Bronchial epithelial cell (primary cell): ENCODE measurements at regions not wholly inside any gene's neighbourhood (a gene's known extent, or its start where the extent isn't known, plus 50 kb on each side); places are given as distances from the start of the nearest gene placed in this dataset.

Source experiments
- DNase-seq: peaks from one replicate; pipeline ENCODE4 v3.0.0-alpha.2; 2010; ENCODE audit warnings: low read depth
- FAIRE-seq: peaks from 2 replicates; lab custom pipeline; 2011; peaks lifted over from hg19 to GRCh38; lab: Jason Lieb, UNC
- H3K27me3 ChIP-seq: 2 replicates; pipeline ENCODE4 v1.5.1; 2011; ENCODE audit warnings: low read length; ENCODE audit not compliant: control insufficient read depth, insufficient read depth
- H3K36me3 ChIP-seq: 2 replicates; pipeline ENCODE4 v1.5.1; 2011; ENCODE audit warnings: low read length; ENCODE audit not compliant: control insufficient read depth, insufficient read depth
- H3K4me3 ChIP-seq: 2 replicates; pipeline ENCODE4 v1.5.1; 2011; ENCODE audit warnings: mild to moderate bottlenecking, low read depth, low read length, control low read depth
- TF ChIP-seq, protein P1 (sequence below): IDR thresholded peaks from 2 replicates; pipeline ENCODE4 v1.5.1; 2011; ENCODE audit warnings: mild to moderate bottlenecking, moderate library complexity, low read length, control low read depth, inconsistent platforms; ENCODE audit not compliant: insufficient read depth, severe bottlenecking

DNA sequence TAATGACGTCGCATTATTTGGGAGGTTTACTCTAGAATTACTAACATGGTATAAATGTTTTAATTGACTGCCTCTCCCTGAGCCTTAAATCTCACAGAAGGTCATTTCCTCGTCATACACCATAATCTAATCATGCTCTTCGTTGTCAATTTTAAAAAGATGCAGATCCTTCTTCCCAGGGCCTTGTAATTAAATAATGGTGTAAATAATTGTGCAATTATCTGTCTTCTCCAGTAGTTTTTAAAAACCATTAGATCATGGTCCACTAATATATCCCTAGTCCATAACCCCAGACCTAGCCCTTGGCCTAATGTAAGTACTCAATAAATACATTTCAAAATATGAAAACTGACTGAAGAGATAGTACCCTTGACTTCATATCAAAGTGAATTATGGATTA, 181.5 kb upstream of the GNAI1 start:
- TF ChIP-seq, protein P1, sequence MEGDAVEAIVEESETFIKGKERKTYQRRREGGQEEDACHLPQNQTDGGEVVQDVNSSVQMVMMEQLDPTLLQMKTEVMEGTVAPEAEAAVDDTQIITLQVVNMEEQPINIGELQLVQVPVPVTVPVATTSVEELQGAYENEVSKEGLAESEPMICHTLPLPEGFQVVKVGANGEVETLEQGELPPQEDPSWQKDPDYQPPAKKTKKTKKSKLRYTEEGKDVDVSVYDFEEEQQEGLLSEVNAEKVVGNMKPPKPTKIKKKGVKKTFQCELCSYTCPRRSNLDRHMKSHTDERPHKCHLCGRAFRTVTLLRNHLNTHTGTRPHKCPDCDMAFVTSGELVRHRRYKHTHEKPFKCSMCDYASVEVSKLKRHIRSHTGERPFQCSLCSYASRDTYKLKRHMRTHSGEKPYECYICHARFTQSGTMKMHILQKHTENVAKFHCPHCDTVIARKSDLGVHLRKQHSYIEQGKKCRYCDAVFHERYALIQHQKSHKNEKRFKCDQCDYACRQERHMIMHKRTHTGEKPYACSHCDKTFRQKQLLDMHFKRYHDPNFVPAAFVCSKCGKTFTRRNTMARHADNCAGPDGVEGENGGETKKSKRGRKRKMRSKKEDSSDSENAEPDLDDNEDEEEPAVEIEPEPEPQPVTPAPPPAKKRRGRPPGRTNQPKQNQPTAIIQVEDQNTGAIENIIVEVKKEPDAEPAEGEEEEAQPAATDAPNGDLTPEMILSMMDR = no peak
- no peaks in the 10 kb centered on the region for H3K27me3 ChIP-seq
- H3K36me3 ChIP-seq = no peaks in the 10 kb centered on the region
- DNase-seq (no peak), FAIRE-seq (no peak)
- H3K4me3 ChIP-seq = no peak overlapping the region

DNA sequence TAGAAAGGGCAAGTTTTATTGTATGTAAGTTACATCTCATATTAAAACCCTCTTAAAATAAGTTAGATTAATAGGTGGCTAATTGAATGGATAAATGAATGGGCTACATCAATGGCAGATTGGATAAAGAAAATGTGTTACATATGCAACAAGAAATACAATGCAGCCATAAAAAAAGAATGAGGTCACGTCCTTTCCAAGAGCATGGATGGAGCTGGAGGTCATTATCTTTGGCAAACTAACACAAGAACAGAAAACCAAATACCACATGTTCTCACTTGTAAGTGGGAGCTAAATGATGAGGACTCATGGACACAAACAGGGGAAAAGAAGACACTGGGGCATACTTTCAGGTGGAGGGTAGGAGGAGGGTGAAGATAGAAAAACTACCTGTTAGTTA, 182.2 kb upstream of the GNAI1 start:
- TF ChIP-seq, protein P1 = no peak
- no peaks in the 10 kb centered on the region for H3K36me3 ChIP-seq
- FAIRE-seq (no peak), DNase-seq (no peak)
- no peak overlapping the region for H3K4me3 ChIP-seq
- H3K27me3 ChIP-seq = no peaks in the 10 kb centered on the region

DNA sequence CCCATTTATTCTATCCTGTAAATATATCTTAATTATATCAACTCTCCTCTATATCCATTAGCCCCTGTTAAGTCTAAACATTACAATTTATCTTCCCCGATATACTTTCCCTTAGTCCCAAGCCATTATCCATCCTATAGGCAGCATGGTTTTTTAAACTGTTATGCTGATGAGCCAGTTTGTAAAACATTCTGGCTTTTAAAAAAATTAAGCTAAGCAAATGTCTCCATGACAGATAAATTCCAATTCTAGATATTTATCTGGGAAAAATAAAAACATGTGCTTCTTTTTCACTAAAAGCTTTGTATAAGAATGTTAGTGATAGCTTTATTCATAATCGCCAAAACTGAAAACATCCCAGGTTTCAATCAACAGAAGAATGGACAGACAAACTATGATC, 183.2 kb upstream of the GNAI1 start:
- DNase-seq (no peak), FAIRE-seq (no peak)

DNA sequence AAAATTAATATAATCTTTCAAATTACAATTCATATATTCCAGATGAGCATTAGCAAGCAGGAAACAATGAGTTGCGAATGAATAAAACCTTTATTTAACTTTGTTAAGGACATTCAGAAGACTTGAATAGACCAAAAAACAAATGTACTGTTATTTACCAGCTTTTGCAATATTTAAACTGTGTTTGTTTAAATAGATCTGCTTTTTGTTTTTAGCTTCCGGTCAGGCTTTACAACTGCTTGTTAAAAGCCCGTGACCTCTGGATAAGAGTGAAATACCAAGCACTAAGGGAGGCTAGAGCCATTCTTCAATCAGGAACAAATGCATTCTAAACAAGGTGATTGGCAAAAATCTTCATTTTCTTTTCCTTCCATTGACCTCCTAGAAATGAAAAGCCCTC, 184.9 kb upstream of the GNAI1 start:
- Histone ChIP-seq H3K36me3 (no peaks in the 10 kb centered on the region), H3K4me3 (no peak overlapping the region), H3K27me3 (no peaks in the 10 kb centered on the region)
- TF ChIP-seq, protein P1 = no peak
- no peak for FAIRE-seq
- DNase-seq = no peak

More for the DNA sequence above, 183.2 kb upstream of the GNAI1 start:
- Histone ChIP-seq H3K36me3 (no peaks in the 10 kb centered on the region), H3K4me3 (no peak overlapping the region), H3K27me3 (no peaks in the 10 kb centered on the region)
- TF ChIP-seq, protein P1 = no peak

DNA sequence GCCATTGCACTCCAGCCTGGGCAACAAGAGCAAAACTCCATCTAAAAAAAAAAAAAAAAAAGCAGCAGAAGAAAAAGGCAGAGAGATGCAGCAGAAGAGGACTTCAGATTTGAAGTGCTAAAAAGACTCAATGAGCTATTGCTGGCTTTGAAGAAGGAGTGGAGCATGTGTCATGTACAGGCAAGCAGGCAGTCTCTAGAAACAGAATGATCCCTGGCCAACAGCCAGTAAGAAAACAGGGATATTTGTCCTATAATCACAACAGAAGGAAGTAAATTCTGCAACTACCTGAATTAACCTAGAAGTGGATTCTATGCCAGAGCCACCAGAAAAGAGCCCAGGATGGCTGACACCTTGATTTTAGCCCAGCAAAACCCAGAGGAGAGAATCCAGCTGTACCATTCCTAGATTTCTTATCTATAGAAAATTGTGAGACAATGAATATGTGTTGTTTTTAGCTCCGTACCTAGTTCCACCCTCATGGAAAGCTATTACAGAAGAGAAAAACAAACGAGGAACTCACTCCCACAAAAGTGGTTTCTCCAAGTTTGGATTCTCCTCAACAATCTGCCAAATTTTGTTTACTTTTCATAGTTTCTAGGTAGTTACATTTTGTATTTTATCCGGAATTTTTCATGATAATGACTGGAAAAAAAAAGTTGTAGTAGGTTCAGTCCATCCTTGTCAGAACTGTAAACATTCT, 198.2 kb upstream of the GNAI1 start:
- DNase-seq (peak; percentile 62), FAIRE-seq (no peak)
- H3K27me3 ChIP-seq = no peaks in the 10 kb centered on the region
- no peak overlapping the region for H3K4me3 ChIP-seq
- H3K36me3 ChIP-seq = no peaks in the 10 kb centered on the region
- TF ChIP-seq, protein P1 = no peak

DNA sequence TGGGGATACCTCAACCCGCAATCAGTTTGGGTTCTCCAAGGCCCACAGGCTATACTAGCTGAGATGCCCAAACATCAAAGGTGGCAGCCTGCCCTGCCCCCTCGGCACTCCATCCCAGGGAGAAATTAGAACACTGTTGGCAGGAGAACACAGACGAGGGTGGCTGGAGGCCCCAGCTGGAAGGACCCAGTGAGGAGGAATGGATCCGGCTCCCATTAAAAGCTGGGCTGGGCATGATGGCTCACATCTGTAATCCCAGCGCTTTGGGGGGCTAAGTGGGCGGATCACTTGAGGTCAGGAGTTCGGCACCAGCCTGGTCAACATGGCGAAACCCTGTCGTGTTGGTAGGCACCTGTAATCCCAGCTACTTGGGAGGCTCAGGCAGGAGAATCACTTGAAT, 199.9 kb upstream of the GNAI1 start:
- Histone ChIP-seq H3K36me3 (no peaks in the 10 kb centered on the region), H3K4me3 (no peak overlapping the region), H3K27me3 (no peaks in the 10 kb centered on the region)
- TF ChIP-seq, protein P1 = no peak
- DNase-seq (no peak), FAIRE-seq (no peak)
